DND-41 (cell line): ENCODE measurements at regions not wholly inside any gene's neighbourhood (a gene's known extent, or its start where the extent isn't known, plus 50 kb on each side); places are given as distances from the start of the nearest gene placed in this dataset.

Experiments used
- CTCF ChIP-seq: IDR thresholded peaks from 2 replicates; pipeline ENCODE4 v1.5.1; 2012; ENCODE audit warnings: borderline replicate concordance, low read length, moderate library complexity, mild to moderate bottlenecking; ENCODE audit not compliant: poor library complexity, severe bottlenecking; ENCODE audit errors: extremely low read depth
- EZH2 ChIP-seq: IDR thresholded peaks from 3 replicates; pipeline ENCODE4 v1.6.1; 2012; ENCODE audit warnings: borderline replicate concordance, low read depth, mild to moderate bottlenecking, moderate library complexity, low read length, inconsistent platforms; ENCODE audit not compliant: severe bottlenecking

GRCh38 chr12:46998811-46999368 is 80.5 kb upstream of the PCED1B start:
- no peak for TF ChIP-seq EZH2
- no peak for TF ChIP-seq CTCF
